GM19438 (cell line): ENCODE measurements at regions not wholly inside any gene's neighbourhood (a gene's known extent, or its start where the extent isn't known, plus 50 kb on each side); places are given as distances from the start of the nearest gene placed in this dataset.

Source experiments
- ATAC-seq: cut with Tn5 transposase; IDR thresholded peaks from one replicate; pipeline ENCODE4 v1.9.1; 2021; ENCODE audit warnings: low read depth; ENCODE audit not compliant: unreplicated experiment

DNA sequence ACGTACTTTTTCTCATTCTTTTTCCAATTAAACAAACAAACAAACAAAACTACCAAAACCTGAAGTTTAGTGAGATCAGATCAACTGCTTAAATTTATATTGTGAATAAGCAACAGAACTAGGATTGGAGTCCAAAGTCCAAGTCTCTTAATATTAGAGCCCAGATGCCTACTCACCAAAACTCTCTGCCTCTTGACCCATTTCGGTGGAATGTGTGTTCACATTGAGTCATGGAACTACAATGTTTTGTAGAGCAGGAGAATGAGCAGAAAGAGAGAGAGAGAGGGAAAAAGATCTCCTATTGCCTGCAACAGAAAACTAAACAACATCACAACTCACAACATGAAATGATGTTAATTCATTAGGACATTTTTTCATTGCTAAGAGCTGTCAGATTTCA is 751.1 kb downstream of the TLR4 start:
- no peak for ATAC-seq

GRCh38 chr9:118455788-118456187 is 751.6 kb downstream of the TLR4 start:
- no peak for ATAC-seq

DNA sequence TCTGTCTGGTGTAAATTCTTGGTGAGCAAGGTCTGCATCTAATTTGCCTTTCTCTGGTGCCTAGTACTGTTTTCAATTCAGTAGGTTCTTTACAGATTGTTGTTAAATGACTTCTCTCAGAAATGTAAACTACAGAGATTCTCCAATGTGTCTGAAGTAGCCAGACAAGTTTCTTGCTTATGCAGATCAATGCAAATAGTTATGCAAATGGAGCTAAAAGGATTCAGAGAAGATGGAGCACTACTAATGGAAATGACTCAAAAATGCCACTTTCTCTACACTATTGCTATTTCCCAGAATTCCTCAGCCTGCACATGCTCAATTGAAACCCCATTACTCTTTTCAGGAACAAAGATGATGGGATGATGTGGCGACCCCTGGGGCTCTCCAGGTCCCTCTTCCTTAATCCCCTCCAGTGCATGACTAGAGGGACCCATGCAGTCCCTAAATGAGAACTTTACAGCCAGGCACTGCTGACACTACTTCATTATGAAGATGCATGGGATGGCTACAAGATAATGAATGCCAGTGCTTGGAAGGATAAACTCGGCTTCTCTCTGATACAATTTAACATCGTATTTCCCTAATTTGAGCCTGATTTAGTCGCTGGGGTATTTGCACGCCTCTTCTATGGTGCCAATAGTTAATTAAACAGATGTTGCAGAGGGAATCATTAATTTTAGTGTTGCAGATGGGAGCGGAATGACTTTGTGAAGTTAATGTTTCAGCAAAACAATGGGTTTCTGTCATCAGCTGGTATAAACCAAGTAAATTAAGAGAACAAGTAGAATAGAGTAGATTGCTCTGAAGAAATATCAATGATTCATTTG is 753.2 kb downstream of the TLR4 start:
- no peak for ATAC-seq

DNA sequence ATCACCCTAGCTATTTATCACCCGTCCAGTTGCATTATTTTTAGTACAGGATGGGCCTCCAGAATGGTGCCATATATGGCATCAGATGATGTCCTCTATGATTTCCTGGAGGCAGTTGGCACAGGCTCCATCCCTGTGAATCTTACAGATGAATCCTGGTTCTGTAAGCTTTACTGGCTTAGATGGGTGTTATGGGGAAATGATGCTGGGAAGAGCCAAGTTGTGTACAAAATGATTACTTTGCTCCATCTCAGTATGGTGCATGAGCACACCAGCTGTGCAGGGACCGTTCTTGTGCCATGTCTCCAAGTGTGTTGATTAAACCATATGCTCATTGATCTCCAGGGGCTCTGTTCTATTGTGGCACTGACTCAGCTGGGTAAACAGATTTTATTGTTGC is 755.7 kb downstream of the TLR4 start:
- ATAC-seq, result no peak

GRCh38 chr9:118463419-118463818 is 759.2 kb downstream of the TLR4 start:
- ATAC-seq, result no peak

DNA sequence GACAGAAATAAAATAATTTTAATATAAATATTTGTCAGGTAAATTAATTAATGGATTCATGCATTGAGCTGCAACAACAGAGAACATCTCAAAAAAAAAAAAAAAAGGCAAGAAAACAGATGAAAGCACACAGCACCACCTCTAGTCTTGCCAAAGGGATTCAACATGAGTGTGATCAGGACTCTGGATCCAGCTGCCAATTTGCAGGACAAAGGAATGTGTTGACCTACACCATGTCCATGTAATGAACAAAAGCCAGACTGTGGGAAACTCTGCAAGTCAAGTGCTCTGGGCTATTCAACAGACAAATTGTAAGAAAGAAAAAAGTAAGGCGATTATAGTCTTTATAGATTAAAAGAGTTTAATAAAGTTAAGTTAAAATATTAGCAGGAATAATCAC is 769.3 kb downstream of the TLR4 start:
- ATAC-seq, result no peak

DNA sequence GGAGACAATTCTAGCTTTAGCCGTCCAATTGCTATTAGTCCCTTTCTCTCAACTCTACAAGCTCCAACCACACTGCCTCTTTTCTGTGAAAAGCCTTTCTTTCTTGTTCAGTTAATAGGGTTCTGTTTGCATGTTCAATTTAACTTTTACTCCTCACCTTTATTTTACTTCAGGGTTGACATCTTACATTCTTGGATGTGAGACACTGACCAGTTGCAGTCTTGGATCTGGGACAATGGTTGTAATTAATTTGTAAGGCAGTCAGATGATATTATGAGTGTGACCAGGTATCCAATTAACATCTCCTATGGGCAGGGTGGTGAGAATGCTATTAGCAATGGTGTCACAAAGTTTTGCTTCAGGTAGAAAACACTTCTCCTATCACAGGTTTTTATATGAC is 774.5 kb downstream of the TLR4 start:
- ATAC-seq, result no peak

DNA sequence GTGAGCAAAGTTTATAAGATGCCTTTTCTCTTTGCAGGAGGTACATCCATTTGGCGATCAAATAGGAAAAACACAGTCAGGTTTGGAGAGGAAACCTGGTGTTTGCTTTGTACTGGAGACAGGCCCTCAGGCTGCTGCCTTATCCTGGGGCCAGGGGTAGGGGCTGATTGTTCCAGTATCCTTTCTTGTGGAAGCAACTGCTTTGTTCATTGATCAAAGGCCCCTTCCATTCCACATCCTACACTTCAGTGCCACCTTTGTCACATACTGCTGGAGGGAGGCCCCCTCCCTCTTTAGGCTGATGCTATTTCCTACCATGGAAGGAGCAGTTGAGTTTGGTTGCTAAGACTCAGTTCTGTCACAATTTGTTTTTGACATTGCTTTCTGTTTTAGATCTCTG is 778.1 kb downstream of the TLR4 start:
- no peak for ATAC-seq

- no peak for ATAC-seq
Measured at GRCh38 chr9:118483677-118484076, 779.5 kb downstream of the TLR4 start.

- ATAC-seq, result no peak
Measured at GRCh38 chr9:118503236-118503635, 799.0 kb downstream of the TLR4 start.

DNA sequence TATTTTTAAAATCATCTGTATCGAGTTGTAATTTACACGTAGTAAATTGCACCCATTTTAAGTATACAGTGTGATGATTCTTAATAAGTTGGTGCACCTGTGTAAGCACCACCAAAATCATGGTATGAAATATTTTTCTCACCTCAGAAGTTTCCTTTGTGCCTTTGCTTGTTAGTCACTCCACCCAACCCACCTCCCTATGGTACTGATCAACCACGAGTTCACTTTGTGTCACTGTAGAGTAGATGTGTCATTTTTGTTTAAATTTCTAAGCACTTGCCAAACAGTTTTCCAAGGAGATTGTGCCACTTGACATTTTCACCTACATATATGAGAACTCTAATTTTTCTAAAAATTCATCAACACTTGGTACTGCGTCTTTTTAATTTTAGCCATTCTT is 806.5 kb downstream of the TLR4 start:
- no peak for ATAC-seq

- no peak for ATAC-seq
Measured at GRCh38 chr9:118515947-118516346, 811.7 kb downstream of the TLR4 start.

DNA sequence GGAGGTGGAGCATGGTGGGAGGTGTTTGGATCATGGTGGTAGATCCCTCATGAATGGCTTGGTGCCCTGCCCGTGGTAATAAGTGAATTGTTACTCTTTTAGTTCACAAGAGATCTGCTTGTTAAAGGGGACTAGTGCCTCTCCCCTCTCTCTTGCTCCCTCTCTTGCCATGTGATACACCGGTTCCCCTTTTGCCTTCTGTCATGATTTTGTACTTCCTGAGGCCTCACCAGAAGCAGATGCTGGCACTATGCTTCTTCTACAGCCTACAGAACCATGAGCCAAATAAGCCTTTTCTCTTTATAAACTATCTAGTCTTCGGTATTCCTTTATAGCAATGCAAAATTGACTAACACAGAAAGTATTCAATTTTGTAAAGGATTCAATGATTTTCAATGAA is 817.1 kb downstream of the TLR4 start:
- no peak for ATAC-seq

GRCh38 chr9:118522093-118523028 is 818.2 kb downstream of the TLR4 start:
- ATAC-seq, result peak; percentile 96

DNA sequence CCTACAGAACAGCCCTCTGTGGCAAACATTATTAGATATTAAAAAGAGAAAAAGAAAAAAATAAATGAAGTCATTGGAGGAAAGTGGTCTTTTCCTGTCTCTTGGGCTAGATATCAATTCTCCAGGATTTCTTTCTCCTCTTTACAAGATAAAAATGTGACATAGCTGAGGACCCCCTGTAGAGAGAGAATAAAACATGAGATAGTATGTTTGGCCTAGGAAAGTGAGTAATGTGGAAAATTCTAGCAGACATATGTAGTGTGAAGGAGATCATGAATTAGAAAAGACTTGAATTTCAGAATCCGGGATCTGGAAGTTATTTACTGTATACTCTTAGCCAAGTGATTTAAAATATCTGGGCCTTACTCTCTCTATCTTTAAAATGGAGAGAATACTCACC is 823.1 kb downstream of the TLR4 start:
- ATAC-seq, result no peak

- ATAC-seq, result peak; percentile 54
Measured at GRCh38 chr9:118529210-118529609, 825.0 kb downstream of the TLR4 start.

DNA sequence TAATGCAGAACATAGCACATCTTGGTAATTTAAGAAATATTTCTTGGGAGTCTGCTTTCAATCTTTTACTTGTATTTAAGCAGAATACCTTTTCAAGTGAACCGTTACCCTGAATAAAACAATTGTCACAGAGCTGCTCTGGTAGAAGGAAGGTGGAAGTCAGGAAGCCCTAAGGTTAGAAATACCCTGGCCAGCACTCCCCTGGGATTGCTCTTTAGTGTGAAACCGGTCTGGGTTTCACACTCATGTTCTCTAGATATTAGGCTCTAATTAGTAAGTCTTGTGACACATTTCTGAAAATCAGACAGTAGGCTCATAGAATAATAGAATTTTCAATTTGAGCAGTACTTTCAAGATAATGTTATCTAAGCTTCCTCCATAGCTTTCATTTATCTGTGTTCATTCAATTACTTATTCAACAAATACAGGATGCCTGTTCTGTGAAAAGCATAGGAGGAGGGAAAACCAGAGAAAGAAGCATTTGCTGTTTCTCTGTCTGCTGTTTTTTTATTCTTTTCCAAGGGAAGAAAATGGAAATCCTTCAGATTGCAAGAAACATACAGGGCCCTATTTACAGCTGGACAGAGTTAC is 825.5 kb downstream of the TLR4 start:
- ATAC-seq, result peak; percentile 85

DNA sequence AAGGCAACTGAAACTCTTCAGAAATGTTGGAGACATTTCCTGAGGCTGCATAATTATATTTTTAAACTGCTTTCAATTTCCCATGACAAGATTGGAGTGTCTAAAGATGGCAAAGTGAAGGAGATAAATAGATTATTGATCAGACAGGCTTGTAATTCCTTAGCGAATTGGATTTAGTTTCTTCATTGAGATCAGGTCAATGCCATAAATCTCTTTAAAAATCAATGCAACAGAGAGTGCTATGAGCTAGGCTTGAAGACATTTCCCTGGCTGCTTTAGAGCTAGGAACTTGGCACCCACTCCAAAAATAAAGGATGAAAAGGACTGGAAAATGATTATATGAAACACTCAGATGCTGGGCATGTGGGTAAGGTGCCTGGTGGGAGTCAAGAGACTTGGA is 828.4 kb downstream of the TLR4 start:
- ATAC-seq, result no peak

DNA sequence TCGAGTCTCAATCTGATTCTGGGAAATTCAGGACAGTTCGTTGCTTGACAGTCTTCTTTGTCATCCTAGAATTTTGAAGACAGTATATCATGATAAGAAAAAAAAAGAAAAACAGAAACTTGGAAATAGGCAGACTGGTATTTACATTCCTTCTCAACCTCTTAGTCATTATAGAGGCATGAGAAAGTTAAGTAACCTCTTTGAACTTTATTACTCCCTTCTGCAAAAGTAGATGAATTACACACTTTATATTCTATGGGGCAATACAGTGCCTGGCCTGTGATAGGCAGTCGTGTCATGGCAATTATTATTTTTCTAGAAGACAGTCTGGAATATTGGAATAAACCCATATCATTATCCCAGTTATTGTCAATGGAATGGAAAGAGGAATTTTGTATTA is 828.9 kb downstream of the TLR4 start:
- no peak for ATAC-seq

DNA sequence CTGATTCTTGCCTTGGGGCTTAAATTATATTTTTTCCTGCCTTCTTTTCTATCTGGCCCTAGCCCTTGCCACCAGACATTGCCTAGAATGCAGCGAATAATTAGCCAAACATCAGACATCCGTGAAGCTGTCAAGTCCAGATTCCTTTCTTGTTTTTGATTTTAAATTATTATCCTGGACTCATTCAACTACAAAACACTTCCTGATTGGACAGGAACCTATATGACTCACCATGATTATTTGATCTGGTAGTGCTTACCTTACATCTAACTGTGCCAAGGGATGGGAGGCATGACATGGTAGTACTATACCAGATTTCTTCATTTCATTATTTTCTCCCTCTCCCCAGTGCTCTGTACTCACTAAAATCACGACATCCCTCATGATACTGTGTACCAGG is 829.6 kb downstream of the TLR4 start:
- no peak for ATAC-seq

GRCh38 chr9:118536153-118536552 is 832.0 kb downstream of the TLR4 start:
- no peak for ATAC-seq
